ENCODE measurements at regions not wholly inside any gene's neighbourhood (a gene's known extent, or its start where the extent isn't known, plus 50 kb on each side); places are given as distances from the start of the nearest gene placed in this dataset.

GRCh38 chr6:87995461-87995860, 52.2 kb upstream of the SPACA1 start:
- Histone ChIP-seq H3K9me1 (ENCODE audit: control insufficient read depth, extremely low read depth, insufficient read depth, low read length) (no peaks in the 10 kb centered on the region), H2AFZ (ENCODE audit: control insufficient read depth, low read length) (no peak overlapping the region), H3K9ac (ENCODE audit: control insufficient read depth, extremely low read depth, insufficient read depth, low read length) (no peak overlapping the region), H3K27me3 (ENCODE audit: control insufficient read depth, extremely low read depth, insufficient read depth, low read length) (no peaks in the 10 kb centered on the region), H3K36me3 (ENCODE audit: control insufficient read depth in 2 of 2, extremely low read depth in 1 of 2, insufficient read depth in 2 of 2, low read length in 2 of 2) (no peaks in the 10 kb centered on the region), H3K9me3 (ENCODE audit: control insufficient read depth, low read depth, low read length) (no peaks in the 10 kb centered on the region), H3K79me2 (ENCODE audit: control insufficient read depth, insufficient read depth, low read length) (no peaks in the 10 kb centered on the region), H3K4me1 (ENCODE audit: control insufficient read depth, extremely low read depth, insufficient read depth, low read length) (no peaks in the 10 kb centered on the region), H3K27ac (ENCODE audit: control insufficient read depth, insufficient read depth, low read length) (no peak overlapping the region), H4K20me1 (ENCODE audit: control insufficient read depth, extremely low read depth, insufficient read depth, low read length) (no peaks in the 10 kb centered on the region), H3K4me2 (ENCODE audit: control insufficient read depth, extremely low read depth, insufficient read depth, low read depth, low read length) (no peak overlapping the region), H3K4me3 (ENCODE audit: control insufficient read depth in 2 of 3, extremely low read depth in 1 of 3, insufficient read depth in 2 of 3, low read depth in 1 of 3, low read length in 3 of 3) (no peak overlapping the region)
- FAIRE-seq, result no peak
- dilution Hi-C loops (cut with MboI; ENCODE audit: extremely low pct_ligation_motif_present, low sequenced_read_pairs), result no loop called here
- TF ChIP-seq EZH2 (IDR thresholded peaks at IDR 0.05; ENCODE audit: low read length) (no peak), CTCF (optimal IDR thresholded peaks at IDR 0.05 in 1 of 3, IDR thresholded peaks at IDR 0.05 in 1 of 3, conservative IDR thresholded peaks at IDR 0.05 in 1 of 3; ENCODE audit: extremely low read depth in 1 of 3, insufficient read depth in 2 of 3, low read length in 3 of 3) (no peak)
- DNase-seq (ENCODE audit: low read depth, low spot score), result no peak

GRCh38 chr6:87993356-87993755, 54.3 kb upstream of the SPACA1 start:
- H2AFZ ChIP-seq (ENCODE audit: control insufficient read depth, low read length), result no peak overlapping the region
- H3K4me2 ChIP-seq (ENCODE audit: control insufficient read depth, extremely low read depth, insufficient read depth, low read depth, low read length), result no peak overlapping the region
- H3K4me1 ChIP-seq (ENCODE audit: control insufficient read depth, extremely low read depth, insufficient read depth, low read length), result no peaks in the 10 kb centered on the region
- no peak overlapping the region for H3K4me3 ChIP-seq (ENCODE audit: control insufficient read depth in 2 of 3, extremely low read depth in 1 of 3, insufficient read depth in 2 of 3, low read depth in 1 of 3, low read length in 3 of 3)
- no peak for DNase-seq (ENCODE audit: low read depth, low spot score)
- no peak overlapping the region for H3K9ac ChIP-seq (ENCODE audit: control insufficient read depth, extremely low read depth, insufficient read depth, low read length)
- no peaks in the 10 kb centered on the region for H3K9me3 ChIP-seq (ENCODE audit: control insufficient read depth, low read depth, low read length)
- H3K79me2 ChIP-seq (ENCODE audit: control insufficient read depth, insufficient read depth, low read length), result no peaks in the 10 kb centered on the region
- dilution Hi-C loops (cut with MboI; ENCODE audit: extremely low pct_ligation_motif_present, low sequenced_read_pairs), result no loop called here
- no peaks in the 10 kb centered on the region for H3K27me3 ChIP-seq (ENCODE audit: control insufficient read depth, extremely low read depth, insufficient read depth, low read length)
- no peaks in the 10 kb centered on the region for H3K36me3 ChIP-seq (ENCODE audit: control insufficient read depth in 2 of 2, extremely low read depth in 1 of 2, insufficient read depth in 2 of 2, low read length in 2 of 2)
- no peak for FAIRE-seq
- TF ChIP-seq CTCF (optimal IDR thresholded peaks at IDR 0.05 in 1 of 3, IDR thresholded peaks at IDR 0.05 in 1 of 3, conservative IDR thresholded peaks at IDR 0.05 in 1 of 3; ENCODE audit: extremely low read depth in 1 of 3, insufficient read depth in 2 of 3, low read length in 3 of 3) (no peak), EZH2 (IDR thresholded peaks at IDR 0.05; ENCODE audit: low read length) (no peak)
- H4K20me1 ChIP-seq (ENCODE audit: control insufficient read depth, extremely low read depth, insufficient read depth, low read length), result no peaks in the 10 kb centered on the region
- no peak overlapping the region for H3K27ac ChIP-seq (ENCODE audit: control insufficient read depth, insufficient read depth, low read length)
- no peaks in the 10 kb centered on the region for H3K9me1 ChIP-seq (ENCODE audit: control insufficient read depth, extremely low read depth, insufficient read depth, low read length)
